Retinal pigment epithelial cell (primary cell): ENCODE measurements at regions not wholly inside any gene's neighbourhood (a gene's known extent, or its start where the extent isn't known, plus 50 kb on each side); places are given as distances from the start of the nearest gene placed in this dataset.

ENCODE experiments used
- DNase-seq: peaks from one replicate; pipeline ENCODE4 v3.0.0-alpha.2; 2010; ENCODE audit warnings: low read depth
- H3K4me3 ChIP-seq: 2 replicates; pipeline ENCODE4 v1.5.1; 2011; ENCODE audit warnings: mild to moderate bottlenecking, low read length, control low read depth, moderate library complexity
- CTCF ChIP-seq: conservative IDR thresholded peaks from 2 replicates; pipeline ENCODE4 v1.5.1; 2011; ENCODE audit warnings: low read depth, low read length, control low read depth, inconsistent platforms

- no peak overlapping the region for H3K4me3 ChIP-seq
- no peak for TF ChIP-seq CTCF
- no peak for DNase-seq
Observed at GRCh38 chr1:106907795-106908194, 148.7 kb upstream of the PRMT6 start.

DNA sequence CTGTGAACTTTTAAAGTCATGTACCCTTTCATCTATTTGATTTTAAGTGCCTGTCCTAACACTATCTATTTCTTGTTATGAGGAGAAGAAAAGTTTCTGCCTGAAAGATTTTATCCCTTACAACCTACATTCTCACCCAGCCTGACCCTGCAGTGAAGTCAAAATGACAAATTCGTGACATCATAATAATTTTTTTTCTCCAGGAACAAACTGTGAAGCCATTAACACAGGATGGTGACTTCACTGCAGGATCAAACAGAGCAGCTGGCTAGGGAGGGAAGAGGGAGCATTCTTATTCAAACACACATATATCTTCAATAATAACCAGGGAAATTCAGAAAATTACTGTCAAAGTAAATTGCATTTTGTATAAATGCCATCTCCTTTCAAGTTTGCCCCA, 147.8 kb upstream of the PRMT6 start:
- H3K4me3 ChIP-seq = no peak overlapping the region
- no peak for DNase-seq
- TF ChIP-seq CTCF = no peak

DNA sequence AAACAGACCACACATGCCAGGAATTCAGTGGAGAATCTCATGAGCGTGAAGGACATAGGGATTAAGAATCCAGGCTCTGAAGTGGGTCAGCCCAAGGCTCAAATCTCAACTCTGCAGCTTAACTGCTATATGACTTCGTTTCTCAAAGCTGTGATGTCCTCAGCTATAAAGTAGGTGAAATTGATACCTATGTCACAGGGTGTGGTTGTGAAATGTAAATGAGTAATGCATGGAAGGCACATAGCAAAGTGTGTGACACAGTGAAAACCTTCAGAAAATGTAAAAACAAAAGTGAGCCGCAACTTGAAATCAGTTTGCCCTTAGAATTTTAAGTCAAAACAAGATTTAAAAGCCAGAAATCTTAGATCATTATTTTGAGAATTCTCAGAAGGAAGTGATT, 145.7 kb upstream of the PRMT6 start:
- TF ChIP-seq CTCF = no peak
- DNase-seq = no peak
- no peak overlapping the region for H3K4me3 ChIP-seq

GRCh38 chr1:106912131-106912530, 144.3 kb upstream of the PRMT6 start:
- no peak for DNase-seq
- TF ChIP-seq CTCF = no peak
- no peak overlapping the region for H3K4me3 ChIP-seq

GRCh38 chr1:106921186-106921585, 135.3 kb upstream of the PRMT6 start:
- no peak for DNase-seq
- no peak for TF ChIP-seq CTCF
- H3K4me3 ChIP-seq = no peak overlapping the region

- no peak overlapping the region for H3K4me3 ChIP-seq
- TF ChIP-seq CTCF = no peak
- DNase-seq = peak; percentile 31
Observed at GRCh38 chr1:106924360-106924759, 132.1 kb upstream of the PRMT6 start.

- no peak overlapping the region for H3K4me3 ChIP-seq
- DNase-seq = no peak
- no peak for TF ChIP-seq CTCF
Observed at GRCh38 chr1:106925750-106926149, 130.7 kb upstream of the PRMT6 start.
